ENCODE measurements at regions not wholly inside any gene's neighbourhood (a gene's known extent, or its start where the extent isn't known, plus 50 kb on each side); places are given as distances from the start of the nearest gene placed in this dataset.
"Not testable (repeated sequence)": the region's sequence is repeated elsewhere in the genome, so short reads cannot be mapped to it uniquely, and the experiment has no call there.

DNA sequence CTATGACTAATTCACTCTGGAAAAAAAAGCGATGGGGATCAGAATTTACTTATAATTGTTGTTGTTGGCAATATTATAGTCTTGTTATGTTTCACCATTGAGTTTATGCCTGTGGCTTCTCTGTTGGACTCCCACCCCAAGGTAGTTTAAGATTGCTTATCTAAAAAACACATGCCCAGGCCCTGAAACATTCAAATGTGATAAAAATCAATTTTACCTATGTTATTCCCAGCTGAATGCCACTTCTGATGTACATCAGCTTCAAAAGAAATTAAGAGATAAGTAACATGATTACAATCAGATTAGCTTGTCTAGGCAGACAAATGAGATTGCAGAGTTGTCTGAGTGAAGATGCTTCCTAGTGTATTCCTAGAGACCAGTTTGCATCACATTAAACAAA, 484.7 kb downstream of the PCDH7 start:
- no peak for DNase-seq

DNA sequence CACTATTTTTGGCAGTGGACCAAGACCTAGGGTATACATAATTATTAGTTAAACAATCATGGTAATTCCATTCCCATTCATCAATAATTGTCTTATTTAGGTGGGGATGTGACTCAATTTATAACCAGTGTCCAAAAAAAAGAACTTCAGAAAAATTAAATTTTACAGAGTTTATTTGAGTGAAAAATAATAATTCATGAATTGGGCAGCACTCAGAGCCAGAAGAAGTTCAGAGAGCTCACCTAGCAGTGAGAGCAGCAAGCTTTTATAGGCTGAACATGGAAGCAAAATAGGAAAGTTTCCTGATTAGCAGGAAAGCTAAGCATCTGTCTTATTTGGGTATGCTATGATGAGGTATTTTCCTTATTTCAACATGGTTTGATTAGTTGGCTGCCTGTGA, 500.8 kb downstream of the PCDH7 start:
- no peak for DNase-seq

DNA sequence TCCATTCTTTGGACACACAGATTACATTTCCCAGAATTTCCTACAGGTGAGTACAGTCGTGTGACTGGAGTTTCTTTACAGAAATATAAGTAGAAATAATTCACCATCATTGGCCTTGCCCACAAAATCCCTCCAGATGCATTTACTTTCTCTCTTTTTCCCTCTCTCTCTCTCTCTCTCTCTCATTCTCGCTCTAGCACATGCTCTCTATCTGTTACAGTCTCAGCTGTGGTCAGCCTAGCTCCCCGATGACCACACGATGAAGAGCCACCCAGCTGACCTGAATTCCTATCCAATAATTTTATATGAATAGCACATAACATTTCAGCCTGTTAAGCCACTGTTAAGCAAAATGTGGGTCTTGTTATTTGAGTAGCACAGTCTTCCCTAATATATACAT, 507.9 kb downstream of the PCDH7 start:
- no peak for DNase-seq

DNA sequence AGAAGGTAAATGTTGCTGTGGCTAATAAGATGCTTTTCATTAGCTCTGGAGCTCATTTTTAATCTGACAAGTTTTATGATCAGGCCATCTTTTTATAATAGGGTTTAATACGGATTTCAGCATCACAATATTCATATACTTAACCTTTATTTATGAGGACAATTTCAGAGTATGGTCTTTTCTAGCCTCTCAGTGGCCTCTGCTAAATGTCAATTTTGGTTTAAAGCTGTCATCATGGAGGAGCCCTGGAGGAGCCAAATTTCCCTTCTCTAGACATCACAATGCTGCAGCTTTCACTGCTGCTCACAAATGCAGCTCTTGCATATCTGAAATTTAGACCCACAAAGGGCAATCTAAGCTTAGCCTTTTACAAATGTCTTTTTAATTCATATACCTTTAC, 510.4 kb downstream of the PCDH7 start:
- DNase-seq: no peak

DNA sequence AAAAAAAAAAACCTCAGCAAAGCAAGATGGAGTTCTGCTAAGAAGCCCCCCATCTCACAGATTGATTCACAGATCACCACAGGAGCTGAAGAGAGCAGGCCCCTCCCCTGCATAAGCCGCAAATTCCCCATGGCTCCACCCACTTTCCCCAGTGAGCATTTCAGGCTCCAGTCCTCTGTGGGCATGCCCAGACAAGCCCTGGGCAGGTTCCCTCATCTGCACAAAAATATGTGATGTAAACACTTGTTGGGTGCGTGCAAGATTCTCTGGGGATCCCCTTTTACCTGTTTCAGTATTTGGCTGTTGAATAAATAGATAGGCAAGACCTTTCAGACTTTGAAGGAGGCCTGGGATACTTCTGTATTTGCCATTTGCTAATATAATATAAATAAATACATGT, 514.3 kb downstream of the PCDH7 start:
- DNase-seq: no peak

DNA sequence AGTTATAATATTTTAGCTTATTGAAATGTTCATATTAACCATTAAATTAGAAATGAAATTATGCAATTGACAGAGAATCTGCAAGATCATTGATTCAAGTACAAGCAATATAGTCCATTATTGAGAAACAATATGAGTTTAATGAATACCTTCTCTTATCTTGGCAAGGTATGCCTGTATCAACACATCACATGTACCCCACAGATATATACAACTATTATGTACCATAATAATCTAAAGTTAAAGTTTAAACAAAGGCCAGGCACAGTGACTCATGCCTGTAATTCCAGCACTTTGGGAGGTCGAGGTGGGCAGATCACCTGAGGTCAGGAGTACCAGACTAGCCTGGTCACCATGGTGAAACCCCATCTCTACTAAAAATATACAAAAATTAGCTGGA, 514.7 kb downstream of the PCDH7 start:
- DNase-seq: no peak

DNA sequence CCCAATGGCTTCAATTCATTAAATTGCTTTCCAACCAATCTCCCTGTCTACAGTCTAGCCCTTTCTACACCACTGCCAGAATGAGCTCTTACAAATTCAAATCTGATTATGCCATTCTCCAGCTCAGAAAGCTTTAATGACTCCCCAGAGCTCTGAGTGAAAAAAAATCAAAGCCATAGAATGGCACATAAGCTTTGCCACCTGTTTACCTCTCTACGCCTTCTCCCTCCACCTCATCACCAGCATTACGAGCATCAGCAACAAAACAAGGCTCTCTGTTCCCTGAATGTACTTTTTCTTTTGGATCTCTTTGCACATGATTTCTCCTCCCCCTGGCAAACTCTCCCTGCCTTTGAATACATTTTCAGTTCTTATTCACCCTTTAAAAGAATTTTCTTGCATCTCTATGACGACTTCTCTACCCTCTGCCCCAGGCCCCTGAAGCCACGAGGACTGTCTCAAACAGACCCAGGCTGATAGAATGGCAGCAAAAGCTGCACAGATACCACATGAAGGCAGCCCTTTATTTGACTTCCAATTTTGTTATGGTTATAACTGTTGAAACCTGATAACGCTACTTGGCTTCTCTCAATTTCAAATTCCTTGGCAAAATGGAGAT, 516.0 kb downstream of the PCDH7 start:
- DNase-seq: no peak

DNA sequence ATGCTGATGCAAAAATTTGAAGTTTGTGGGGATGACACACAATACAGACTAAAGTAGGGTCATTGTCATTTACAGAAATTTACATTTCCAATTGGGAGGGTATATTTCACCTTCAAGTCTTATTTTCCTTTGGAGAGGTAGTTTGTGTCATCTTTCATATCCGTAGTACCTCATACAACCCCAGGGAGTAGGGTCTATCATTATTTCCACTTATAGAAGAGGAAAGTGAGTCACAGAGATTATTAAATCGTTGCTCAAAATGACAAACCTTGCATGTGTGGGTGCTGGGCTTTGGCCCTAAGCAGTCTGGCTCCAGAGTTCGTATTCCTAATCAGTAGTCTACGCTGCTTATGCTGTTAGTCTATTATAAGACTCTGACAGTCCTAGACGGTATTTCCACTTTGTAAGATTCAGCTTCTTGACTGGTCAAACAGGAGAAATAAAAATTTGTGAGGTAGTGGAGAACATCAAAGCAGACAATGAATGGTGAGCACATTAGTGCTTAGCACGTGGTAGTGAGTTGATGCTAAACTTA, 516.5 kb downstream of the PCDH7 start:
- DNase-seq: no peak

DNA sequence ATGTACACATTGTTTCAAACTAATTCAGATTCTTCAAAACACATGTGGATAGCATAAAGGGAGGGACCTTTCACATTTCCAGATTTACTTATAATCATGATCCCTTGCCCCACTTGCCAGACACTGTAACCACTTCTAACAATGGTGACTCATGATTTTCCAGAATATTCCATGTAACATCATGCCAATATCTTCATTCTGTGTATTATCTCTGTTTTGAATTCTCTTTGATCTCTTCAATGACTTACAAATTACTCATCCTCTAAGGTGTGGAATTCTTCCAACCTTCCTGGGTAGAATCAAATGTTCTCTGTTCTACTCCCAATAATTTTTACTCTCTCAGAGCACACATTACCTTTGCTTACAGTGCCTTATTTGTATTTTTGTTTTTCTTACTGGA, 517.1 kb downstream of the PCDH7 start:
- DNase-seq: no peak

DNA sequence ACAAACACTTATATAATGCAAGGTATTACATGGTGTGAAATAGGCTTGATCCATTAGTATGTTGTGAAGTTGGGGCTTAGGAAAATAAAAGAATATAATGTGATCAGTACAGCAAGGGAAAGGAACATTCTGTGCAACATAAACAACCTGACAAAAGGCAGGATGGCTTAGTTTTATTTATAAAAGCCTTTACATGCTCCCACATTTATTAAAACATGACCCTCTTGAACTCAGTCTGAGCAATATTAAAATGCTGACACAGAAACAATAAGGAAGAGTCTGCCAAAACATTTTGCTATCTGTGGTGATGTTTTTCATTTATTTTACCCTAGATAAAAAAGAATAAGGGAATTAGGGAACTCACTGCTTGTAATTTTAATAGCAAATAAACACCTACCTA, 519.7 kb downstream of the PCDH7 start:
- DNase-seq: no peak

DNA sequence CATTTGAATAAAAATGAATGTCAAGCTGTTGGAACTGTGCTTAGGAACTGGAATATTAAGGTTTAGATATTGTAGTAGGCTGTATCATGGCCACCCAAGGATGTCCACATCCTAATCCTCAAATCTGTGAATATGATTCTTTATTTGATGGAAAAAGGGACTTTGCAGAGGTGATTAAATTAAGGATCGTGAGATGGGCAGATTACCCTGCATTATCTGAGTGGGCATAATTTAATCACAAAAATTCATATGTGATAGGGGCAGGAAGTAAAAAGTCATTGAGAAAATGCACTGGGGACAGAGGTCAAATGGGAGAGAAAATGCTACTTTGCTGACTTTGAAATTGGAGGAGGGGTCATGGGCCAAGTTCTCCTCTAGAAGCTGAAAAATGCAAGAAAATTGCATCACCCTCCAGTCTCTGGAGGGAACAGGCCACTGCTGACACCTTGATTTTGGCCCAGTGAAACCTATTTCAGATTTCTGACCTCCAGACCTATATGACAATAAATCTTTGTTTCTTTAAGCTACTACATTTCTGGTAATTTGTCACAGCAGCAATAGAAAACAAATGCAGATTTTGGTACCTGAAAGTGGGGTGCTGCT, 521.4 kb downstream of the PCDH7 start:
- no peak for DNase-seq

DNA sequence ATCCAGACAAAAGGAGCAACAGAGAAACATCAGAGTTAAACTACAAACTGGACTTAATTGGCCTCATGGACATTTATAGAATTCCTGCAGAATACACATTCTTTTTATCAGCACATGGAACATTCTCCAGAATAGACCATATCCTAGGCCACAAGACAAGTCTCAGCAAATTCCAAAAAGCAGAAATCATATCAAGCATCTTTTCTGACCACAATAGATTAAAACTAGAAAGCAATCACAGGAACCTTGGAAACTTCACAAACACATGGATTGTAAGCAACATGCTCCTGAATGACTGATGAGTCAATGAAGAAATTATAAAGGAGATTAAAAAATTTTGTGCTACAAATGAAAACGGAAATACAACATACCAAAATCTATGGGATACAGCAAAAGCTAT, 526.7 kb downstream of the PCDH7 start:
- DNase-seq: no peak

DNA sequence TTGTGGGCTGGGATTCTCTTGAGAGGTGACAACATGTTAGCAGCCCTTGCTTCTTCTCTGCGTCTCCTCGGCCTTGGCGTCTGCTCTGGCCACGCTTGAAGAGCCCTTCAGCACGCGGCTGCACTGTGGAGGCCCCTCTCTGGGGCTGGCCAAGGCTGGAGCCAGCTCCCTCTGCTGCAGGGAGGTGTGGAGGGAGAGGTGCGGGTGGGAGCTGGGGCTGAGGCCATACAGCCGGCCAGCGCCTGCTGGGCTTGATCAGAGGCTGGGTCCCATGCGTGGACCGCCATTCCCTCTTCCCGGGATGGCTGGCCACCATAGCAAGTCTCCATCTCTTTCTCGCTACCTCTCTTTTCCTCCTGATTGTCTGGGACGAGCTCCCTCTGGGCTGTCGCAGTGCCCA, 539.0 kb downstream of the PCDH7 start:
- no peak for DNase-seq

DNA sequence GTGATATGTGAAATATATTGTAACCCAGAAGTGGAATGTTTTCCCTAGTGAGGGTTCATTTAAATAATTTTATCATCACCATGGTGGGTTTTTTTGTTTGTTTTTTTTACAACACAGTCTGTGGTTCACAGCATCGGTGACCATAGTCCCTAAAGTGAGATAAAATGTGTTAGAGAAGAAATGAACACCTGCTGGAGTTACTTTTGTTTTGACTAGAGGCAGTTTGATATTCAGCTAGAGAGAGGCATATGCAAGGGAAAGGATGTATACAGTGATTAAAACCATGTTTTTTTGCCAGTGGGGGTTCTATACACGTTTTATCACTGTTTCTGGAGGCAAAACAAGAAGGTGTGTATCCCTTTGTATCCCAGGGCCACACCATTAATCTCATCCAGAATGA, 541.5 kb downstream of the PCDH7 start:
- DNase-seq: no peak

DNA sequence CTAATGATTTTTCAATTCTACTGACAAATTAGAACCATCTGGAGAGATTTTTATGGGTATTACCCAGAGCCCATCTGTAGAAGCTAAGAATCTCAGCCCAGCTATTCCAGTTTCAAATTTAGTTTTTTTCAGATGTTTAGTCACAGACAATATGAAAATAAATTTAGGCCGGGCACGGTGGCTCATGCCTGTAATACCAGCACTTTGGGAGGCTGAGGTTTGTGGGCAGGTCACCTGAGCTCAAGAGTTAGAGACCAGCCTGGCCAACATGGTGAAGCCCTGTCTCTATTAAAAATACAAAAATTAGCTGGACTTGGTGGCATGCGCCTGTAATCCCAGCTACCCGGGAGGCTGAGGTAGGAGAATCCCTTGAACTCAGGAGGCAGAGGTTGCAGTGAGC, 545.9 kb downstream of the PCDH7 start:
- not testable (repeated sequence) for DNase-seq

DNA sequence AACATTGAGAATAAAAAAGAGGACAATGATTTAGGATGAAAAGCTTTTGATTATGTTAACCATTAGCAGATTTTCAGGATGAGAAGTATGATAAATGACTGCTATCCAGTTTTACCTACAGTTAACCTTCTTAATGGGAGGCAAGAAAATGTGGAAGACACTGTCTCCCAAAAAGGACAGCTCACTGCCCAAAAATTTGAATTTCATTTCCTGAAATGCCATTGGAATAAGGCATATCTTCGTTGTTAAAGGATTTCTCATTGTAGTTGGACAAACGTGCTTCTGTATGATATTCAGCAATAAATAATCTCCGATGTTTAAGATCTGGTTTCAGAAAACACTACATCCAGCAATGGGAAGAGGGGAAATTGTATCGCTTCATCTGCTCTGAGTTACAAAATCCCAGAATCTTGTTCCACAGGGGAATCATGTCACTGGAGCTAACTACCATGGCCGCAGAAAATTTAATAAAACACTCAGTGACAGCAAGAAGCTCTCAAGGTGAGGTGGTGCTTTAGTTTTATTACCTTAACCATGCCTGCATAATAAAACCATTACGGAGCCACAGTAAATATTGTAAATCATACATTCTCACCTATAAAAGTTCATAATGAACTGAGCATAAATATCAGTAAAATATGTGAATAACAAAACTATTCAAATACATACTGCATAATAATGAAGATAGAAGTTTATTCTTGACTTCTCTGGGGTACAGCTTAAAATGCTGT, 552.3 kb downstream of the PCDH7 start:
- no peak for DNase-seq

DNA sequence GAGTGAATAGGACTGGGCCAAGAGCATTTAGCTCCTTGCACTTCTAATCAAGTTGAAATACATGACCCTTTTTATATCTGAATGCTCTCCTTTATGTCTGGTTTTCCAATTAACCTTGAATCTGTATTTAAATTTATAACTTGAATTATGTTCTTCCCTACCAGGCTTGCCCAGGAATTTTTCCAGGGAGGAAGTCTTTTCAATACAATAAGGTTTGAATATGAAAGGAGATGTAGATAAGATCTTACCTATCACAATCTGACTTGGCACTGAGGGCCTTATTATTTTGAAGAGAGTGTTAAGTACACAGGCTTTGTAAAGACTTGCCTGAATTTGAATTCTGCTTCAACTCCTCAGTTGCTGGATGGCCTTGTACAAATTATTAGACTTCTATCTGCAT, 555.7 kb downstream of the PCDH7 start:
- DNase-seq: no peak

DNA sequence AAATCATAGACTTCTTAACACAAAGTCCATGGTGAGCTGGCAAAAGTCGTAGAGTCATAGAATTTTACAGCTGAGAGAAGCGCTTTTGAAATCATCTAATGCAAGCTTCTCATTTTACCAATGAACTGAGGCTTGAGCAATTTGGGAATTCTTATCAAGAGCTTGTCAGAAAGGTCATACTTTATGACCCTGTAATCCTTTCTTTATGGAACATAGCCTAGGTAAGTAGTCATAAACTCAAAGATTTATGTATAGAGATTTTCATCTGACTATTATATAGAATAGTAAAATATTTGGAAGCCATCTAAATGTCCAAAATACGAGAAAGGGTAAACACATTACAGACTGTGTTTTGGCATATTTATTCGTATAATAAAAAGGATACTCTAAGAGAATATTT, 563.5 kb downstream of the PCDH7 start:
- no peak for DNase-seq

DNA sequence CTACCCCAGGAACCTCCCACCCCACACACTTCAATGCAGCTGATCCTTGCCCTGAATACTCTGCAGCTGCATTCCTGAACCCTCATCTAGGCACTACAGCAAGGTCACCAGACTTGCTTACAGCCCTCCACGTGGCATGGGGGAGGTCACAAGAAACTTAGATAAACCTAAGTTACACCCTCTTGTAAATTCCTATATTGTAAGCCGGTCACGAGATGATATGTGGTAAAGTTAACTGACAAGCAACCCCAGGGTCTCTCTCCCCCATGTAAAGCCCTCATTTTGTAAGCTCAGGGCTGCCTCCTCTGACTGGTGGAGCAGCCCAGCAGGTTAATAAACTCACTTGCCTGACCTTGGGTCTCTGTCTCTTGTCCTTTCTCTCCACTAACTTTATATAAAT, 570.7 kb downstream of the PCDH7 start:
- DNase-seq: no peak

DNA sequence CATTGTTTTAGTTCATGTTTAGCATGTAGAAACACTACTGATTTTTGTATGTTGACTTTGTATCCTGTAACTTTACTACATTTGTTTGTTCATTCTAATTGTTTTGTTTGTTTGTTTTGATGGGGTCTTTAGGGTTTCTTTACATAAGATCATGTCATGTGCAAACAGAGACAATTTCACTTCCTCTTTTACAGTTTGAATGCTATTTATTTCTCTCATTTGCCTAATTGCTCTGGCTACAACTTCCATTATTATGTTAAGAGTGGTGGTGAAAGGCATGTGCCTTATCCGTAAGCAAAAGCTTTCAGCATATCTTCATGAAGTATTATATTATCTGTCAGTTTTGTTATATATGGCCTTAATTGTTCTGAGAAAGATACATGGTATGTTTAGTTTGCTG, 571.1 kb downstream of the PCDH7 start:
- no peak for DNase-seq

DNA sequence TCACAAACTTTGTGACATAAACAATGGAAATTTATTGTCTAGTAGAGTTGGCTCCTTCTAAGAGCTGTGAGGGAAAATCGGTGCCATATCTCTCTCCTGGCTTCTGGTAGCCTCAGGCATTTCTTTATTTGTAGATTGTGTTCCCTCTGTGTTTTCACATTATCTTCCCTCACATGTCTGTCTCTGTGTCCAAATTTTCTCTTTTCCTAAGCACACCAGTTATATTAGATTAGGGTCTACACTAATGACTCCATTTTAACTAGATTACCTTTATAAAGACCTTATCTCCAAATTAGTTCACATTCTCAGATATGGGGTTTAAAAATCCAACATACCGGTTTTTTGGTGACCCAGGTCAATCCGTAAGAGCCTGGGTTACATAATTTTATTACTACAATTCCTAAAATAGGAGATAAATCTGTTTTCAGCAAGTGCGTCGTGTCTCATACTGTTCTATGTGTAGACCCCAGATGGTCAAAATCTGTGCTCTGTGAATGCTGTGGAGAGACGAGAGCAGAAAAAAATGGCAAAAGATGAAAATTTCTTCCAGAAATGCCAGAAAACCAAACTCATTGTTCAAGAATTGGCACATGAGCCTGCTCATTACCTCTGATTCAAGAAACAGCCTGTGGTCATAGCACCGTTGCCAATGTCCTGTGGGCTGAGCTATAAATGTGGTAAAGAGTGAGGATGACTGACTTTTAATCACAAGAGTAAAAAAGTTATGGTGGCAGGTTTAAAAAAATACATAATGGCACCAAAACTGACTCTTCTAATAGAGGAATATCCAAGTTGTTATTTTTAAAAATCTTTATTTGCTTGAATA, 574.7 kb downstream of the PCDH7 start:
- no peak for DNase-seq

DNA sequence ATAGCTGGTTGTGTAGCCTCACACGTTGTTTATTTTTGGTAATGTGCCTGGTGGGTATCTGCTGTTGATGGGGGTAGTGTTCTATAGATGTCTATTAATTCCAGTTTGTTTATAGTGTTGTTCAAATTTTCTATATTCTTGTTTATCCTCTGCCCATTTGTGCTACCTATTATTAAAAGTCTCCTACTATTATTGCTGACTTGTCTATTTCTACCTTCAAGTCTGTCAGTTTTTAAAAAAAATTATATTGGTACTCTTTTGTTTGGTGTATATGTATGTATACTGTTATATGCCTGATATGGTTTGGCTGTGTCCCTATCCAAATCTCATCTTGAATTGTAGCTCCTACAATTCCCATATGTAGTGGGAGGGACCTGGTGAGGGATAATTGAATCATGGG, 578.6 kb downstream of the PCDH7 start:
- DNase-seq: no peak

DNA sequence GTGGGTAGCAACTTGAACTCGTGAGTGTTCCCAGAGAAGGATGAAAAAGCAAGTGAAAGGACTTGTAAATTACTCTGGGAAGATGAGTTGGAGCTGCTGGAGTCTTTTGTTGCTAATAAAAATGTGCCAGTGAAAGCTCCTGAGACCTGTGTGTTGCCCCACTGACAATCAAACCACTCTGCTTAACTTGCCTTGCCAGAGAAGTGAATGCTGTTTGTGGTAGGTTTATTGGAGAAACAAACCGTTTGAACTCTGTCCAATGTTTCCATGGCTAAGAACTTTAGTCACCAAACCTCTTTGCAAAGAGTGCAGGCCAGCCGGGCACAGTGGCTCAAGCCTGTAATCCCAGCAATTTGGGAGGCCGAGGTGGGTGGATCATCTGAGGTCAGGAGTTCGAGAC, 586.9 kb downstream of the PCDH7 start:
- DNase-seq: no peak

DNA sequence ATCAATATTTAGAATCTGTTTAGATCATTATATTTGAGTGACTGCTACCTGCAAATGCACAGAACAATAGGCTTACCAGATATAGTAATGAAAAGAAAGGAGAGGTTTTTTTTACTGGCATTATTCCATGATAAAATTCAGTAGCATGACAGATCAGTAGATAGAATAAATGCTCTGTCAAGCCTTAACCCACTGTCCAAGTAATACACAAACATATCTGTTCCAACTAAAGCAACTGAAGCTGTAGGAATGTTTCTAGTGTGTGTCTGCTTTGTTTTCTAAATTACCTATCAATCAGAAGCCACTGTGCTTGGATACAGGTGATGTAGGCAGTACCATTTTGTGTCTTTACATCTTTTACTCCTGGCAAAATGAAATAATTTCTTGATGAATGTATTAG, 604.6 kb downstream of the PCDH7 start:
- DNase-seq: no peak
